ENCODE measurements at regions not wholly inside any gene's neighbourhood (a gene's known extent, or its start where the extent isn't known, plus 50 kb on each side); places are given as distances from the start of the nearest gene placed in this dataset.
"Not testable (repeated sequence)": the region's sequence is repeated elsewhere in the genome, so short reads cannot be mapped to it uniquely, and the experiment has no call there.

DNA sequence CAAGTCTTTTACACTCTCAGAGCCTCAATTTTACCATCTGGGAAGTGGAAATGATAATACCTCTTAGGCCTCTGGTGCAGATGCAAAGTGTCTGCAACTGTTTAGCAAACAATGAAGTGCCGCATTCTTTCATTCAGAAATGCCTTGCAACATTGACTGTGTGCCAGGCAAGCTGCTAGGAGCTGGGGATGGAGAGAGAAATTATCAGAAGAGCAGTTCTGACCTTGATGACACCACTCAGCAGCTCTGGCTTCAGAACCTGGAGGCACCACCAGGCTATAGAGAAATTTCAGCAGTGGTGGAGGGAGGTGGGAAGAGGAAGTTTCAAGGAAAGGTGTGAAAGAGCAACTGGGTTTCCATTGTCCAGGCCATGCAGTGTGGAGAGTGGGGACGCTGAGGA lies 78.1 kb upstream of the HABP2 start:
- peak; percentile 72 for DNase-seq

DNA sequence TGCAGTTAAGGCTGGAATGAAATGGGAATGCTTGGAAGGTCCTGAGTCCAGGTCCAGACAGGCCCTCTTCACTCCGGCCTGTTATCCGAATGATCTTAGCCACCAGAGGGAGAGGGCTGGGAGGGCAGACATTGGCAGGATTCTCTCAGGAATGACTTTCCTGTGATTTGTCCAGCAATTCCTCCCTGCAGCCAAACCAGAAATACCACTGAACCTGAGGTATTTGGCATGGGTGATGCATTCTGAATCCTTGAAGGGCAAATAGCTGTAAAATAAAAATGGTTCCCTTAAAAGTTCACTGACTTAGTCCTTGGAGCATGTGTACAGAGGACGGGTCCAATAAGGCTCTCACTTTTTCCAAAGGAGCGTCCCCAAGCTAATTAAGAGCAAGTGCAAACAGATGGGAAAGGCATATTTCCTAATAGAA lies 77.5 kb upstream of the HABP2 start:
- DNase-seq: peak; percentile 95

DNA sequence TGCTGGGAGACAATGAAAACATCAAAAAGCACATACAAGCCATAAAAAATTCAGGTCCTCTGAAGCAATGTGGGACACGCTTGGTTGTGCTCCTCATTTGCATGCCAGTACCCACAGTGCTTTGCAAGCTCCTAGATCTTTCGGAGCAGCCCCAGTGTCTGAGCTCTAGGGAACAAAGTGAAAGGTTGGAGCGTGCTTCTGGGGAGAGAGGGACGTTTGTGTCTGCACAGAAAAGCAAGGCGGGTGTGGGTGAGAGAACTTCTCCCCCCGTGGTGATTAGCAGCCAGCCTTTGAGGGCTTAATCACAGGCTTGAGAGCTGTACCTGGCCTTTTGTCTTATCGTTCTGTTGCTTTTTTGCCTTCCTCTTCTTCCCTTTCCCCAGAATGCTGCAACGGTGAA lies 76.7 kb upstream of the HABP2 start:
- DNase-seq: peak; percentile 17

DNA sequence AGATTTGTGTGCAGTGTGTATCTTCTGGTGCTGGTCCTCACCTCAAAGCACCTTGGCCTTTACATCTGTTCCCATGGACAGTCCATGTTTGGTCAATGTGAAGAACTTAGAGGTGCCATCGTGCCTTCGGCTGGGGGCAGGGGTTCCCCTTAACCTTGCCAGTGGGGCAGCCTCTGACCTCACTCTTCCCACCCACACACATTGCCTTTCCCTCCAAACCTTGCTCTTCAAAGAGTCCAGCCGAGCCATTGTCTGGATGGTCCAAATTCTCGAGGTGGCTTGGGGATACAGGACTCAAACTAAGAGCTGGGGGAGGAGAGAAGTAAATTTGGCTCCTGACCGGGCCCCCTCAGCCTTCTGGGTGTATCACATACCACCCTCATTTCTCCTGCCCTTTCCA lies 76.2 kb upstream of the HABP2 start:
- DNase-seq: no peak

DNA sequence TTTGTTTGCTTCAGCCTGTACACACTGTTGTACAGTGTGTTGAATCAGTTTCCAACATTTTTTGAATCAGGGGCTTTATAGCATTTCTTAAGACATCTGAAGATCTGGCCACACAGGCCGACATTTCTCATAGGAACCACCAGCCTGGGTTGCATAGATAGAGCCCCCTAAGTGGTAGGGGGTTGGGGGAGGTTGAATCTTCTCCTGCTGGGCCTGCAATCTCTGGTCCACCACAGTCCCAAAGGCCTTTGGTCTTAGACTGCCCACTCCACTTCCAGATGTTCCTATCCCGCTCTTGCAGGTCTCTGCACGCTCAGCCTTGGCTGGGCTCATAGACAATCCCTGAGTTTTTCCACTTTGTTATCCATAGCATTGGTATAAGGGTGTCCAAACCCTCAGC lies 75.4 kb upstream of the HABP2 start:
- DNase-seq: no peak

DNA sequence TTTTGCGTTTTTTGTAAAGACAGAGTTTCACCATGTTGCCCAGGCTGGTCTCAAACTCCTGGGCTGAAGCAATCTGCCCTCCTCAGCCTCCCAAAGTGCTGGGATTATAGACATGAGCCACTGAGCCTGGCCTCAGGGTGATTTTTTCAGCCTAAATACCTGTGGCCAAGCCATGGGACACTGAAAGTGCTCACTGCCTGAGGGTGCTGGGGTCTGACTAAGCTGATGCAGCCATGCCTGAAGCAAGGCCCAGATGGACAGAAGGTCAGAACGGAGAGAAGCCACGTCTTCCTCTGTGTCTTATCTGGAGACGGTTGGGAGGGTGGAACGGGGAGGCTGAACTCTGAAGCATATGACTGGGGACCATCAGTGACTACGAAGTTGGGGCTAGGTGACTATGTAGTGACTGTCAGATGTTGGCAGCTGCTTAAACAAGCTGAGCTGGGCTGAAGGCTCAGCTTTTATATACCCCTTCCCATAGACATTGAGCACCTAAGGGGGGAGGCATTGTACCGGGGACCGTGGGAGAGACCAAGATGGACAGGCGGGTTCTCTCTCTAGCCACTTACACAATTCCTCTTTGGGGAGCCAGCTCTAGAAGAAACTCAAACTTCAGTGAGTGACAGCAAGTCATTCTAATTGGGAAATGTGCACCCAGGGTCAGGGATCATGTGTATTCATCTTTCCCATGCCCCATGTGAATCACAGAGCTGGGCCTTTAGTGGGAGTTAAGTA lies 73.3 kb upstream of the HABP2 start:
- DNase-seq: no peak

DNA sequence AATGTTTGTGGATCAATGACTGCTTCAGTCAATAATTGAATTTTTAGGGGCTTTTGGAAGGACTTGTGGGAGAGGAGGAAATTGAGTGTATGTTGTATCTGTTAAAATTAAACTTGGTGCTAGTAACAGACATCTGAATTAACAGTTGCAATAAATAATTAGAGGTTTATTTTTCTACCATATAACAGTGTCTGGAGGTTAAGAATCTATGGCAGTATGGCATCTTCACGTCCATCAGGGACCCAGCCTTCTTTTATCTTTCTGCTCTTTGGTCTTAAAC lies 72.8 kb upstream of the HABP2 start:
- no peak for DNase-seq

DNA sequence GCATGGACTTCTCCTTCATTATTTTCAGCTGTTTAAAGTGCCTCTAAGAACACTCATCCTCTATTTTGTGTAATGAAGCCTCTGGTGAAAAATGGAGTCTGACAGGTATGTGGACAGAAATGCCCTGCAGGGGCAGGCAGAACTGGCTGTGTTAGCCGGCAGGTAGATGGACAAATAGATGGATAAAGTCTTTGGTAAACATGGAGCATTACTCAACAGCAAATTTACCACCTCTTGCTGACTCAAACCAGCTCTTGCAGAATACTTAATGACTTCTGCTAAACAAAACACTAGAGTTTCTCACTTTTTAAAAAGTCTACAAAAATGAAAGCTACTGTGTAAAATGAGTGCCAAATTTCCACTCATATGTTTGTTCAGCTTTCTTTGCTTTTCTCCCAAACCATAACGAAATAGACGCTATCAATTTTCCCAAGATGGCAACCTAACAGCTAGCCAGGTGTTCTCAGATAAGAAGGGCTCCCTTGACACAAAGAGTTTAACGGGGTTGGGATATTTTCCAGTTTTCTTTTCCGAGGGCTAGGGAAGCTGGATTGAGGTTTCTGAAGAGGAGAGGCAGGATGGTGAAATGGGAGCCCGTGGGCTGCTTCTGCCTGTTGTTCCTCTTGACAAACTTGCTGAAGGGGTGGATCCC lies 71.9 kb upstream of the HABP2 start:
- DNase-seq: no peak

DNA sequence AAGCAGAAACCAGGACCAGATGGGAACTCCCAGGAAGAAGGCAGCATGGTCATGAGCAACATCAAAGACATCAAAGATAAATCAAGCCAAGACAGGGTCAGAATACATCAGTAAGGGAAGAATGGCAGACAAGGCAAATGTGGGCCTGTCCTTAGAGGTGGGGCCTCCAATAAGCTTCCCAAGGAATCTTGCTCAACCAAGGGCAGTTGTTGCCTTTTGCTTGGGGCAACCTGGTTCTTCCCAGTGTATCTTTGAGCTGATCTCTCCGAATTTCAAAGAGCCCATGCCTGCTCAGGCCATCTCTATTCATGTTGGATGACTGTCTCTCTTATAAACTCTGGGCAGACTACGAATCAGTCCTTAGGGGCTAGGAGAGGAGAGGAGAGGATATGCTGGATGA lies 68.4 kb upstream of the HABP2 start:
- DNase-seq: no peak

DNA sequence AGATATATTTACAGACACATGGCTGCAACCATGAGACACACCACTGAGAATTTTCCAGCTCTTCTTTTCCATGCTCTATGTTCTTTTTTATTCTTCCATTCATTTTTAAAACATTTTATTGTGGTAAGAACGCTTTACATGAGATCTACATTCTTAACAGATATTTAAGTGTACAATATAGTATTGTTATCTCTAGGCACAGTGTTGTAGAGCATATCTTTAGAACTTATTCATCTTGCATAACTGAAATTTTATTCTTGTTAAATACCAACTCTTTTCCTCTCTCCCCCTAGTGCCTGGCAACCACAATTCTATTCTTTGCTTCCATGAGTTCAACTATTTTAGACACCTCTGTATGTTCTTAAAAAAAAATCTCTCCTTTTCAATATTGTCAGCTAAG lies 67.1 kb upstream of the HABP2 start:
- DNase-seq: peak; percentile 33

DNA sequence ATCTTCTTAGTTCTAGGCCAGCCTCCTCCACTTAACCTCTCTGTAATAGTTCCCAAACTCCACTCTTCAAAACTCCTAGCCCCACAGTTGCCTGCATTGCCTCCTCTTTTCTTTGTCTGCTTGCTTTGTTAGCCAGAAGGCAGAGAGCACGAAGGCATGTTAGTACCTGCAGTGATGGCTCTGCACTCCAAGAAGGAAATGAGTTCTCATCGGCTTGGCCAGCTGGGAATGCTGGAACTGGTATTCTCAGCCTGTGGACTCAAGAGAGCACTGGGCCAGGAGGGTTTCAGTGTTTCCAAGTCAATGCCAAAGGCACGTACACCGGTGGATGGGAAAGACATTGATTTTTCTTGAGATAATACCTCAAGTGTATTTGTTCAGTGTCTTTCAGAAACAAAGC lies 66.3 kb upstream of the HABP2 start:
- DNase-seq: no peak

DNA sequence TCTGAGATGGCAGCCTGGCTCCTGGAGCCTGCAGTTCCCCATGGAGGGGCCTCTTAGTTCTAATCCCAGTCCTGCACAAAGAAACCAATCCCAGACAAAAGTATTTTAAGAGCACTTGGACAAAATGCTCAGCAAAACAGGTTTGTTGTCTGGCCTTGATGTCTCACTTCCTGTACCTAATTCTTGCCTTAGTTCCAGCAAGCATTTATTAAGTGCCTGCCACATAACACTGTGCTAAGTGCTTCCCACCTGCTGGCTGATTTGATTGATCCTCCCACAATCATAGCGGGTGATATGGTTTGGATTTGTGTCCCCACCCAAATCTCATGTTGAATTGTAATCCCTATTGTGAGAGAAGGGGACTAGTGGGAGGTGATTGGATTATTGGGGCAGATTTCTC lies 65.7 kb upstream of the HABP2 start:
- DNase-seq: no peak

DNA sequence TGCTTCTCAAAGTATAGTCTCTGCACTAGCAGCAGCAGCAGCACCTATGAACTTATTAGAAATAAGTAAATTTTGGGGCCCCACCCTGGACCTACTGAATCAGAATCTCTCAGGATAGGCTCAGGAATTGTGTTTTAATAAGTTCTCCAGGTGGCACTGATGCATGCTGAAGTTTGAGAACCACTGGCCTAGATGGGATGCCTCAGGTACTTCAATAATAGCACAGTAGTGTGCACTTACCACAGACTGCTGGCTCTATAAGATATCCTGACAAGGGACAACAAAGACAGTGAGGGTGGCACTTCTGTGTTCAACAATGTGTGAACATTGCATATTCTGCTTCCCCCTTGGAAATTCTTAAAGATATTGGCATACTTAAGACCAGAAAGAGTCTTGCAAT lies 64.7 kb upstream of the HABP2 start:
- no peak for DNase-seq

DNA sequence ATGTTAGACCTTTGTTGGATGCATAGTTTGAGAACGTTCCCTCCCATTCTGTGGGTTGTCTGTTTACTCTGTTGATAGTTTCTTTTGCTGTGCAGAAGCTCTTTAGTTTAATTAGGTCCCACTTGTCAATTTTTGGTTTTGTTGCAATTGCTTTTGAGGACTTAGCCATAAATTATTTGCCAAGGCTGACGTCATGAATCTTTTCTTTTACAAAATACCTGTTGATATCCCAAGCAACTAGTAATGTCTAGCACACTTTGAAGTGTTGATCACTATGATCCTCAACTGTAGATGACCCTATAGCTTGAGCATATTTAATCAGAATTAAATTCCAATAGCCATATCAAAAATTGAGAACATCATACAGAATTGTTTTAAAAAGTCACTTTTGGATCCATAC lies 63.3 kb upstream of the HABP2 start:
- not testable (repeated sequence) for DNase-seq

DNA sequence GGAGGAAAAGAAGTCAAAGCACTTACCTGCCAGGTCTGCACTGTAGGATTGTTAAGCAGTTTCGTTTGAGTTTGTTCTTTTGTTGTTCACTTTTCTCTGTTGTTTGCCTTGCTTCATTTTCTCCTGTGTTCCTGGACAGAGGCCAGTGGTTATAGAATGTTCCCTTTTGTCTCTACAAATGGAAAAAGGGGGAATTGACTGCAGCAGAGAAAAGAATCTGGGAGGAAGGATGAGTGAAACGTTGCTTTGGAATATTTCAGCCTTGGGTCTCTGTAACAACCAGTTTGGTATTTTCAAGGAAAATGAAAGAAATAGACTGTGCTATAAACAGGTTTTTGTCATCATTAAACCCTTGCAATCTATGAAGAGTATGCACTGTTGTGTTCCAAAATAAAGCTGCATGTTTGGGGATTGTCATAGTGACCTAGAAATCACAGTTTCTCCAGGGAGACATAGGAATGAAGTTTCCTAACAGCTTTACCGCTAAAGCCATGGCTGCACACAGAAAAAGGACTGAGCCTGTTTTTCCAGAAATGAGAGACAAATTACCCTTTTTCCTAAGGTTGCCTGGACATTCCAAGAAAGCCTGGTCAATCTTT lies 60.8 kb upstream of the HABP2 start:
- DNase-seq: peak; percentile 67

DNA sequence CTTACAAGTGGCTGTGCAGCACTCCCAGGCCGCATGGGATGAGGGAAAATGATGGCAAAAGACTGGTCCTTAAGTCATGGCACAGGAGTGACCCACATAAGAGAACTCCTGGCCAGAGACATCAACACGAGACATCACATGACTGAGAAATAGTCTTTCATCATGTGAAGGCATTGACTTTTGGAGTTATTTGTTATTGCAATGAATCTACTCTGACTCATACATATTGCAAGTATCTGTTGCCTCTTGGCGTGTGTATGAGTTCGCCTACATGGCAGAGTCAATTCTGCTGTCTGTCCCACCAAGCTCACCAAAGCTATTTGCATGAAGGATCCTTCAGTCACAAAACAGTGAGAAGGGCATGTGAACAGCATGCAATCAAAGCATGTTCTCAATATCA lies 59.7 kb upstream of the HABP2 start:
- DNase-seq: peak; percentile 68

DNA sequence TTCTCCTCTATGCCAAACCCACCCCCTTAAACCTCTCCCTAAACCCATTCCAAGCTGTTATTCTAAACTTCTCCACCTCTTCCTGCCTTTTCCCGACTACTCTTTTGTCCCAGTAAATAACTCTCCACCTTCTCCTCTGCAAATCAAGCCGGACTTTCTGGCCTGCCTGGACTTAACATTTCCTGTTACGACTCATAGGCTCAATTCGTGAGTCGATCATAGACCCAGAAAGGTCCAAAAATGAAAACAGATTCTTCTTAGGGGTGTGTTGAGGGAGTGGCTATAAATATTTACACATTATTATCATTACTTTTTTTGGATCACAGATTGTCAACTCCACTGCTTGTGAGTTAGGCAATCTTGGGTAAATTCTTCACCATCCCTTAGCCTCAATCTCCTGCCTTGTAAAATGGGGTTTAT lies 59.0 kb upstream of the HABP2 start:
- peak; percentile 79 for DNase-seq

DNA sequence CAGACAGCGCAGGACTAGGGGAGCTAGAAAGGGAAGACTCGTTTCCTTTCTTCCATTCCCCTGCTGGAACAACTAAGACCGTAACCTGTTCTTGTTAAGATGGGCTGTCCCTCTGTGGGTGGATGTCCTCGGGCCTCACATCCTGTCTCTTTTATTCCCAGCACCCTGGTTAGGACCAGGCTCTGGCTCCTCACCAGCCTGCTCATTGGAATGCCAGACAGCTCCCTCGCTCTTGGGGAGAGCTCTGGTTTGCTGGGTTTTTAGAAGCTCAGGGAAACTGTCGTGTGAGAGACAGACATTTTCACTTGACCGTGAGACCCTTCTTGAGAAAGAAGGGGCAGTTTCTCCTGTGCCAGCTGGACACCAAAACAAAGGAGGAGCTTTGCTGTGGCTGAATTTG lies 58.1 kb upstream of the HABP2 start:
- no peak for DNase-seq

DNA sequence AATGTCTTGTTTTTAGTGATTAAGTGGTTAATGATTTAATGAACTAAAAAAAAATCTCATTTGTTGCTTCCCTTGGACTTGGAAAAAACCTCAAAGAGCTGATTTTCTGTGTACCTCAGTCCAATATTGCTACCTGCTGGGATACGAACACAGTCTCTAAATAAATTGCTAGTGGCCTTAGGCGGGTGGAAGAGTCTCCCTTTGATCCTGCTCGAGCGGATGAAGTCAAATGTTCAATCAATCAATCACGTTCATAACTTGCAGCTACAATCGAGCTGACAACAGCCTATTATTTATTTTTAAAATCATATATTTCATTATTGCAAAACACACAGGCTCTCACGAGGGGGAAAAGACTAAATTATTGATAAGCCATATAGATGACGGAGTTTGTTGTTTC lies 57.3 kb upstream of the HABP2 start:
- no peak for DNase-seq

DNA sequence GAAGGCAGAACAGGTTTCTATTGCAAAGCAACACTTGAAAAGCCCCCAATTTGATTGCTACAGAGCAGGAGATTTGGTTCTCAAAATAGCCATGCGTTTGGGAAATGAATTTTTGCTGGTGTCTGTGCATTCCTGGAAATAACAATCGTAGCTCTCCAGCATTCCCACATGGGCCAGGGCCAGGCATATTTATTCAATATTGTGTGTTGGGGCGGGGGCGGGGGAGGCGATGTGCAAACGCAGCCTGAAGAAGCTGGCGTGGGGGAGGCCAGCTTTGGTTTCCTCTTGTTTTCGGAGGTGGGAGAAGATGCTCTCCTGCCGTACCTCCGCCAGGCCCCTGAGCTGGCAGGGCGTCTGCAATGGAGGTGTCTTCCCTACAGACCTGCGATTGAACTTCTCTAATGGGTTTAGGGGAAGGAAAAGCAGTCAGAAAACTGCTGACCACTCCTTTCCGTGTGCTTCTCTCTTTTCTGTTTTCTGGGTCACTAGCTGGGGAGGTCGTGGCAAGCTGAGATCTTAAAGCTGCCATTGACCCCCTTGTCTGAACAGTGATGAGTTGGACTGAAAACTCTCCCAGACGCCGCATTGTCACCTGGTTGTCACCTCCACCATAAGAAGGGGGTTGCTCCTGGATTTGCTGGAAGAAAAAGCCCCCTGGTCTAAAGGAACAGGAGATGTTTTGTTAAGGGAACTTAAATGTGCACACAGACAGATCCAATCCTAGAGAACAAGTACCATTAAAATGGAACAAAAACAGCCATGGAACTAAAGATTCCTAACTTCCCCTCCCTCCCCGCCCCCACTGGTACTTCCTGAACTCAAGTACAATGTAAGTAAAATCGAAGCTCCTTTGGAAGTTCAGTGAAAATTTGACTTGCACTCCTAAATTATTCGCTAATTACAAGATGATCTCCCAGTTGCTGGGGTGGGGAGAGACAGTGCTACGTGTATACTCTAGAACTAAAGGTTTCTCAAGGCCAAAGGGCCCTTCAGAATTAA lies 56.4 kb upstream of the HABP2 start:
- DNase-seq: peak; percentile 77

DNA sequence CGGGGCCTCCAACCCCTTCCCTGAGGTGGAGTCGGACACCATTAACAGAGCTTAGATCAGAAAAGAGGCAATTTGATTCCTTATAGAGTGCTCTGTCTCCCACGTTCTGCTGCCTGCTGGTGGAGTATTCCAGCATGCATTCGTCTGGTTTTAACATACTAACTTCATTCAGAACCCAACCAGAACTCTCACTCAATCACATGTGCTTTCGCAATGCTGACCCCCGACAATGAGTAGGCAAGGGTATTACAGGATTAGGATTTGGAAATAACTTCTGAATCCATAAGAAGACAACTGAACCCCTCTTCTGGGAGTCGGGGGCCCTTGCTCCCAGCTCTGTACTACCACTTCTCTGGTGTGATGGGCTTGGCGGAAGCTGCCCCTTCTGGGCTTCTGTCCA lies 55.7 kb upstream of the HABP2 start:
- no peak for DNase-seq

DNA sequence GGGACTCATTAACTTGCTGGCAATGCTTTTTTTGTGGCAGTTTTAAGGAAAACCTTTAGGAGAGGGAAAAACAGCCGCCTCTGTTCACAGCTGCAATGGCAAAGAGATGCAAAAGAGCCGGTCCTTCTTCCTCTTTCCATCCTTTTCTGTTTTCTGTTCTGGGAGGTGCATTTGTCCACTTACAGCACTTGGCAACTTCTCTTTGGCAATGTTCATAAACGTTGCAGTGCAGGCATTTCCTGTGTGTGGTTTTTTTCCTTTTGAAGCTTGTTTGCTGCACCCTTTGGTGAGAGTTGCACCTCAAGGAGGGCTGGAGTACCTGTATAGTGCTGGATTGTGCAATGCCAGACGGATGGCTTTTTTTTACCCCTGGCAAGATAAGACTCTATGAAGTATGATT lies 53.9 kb upstream of the HABP2 start:
- peak; percentile 42 for DNase-seq

DNA sequence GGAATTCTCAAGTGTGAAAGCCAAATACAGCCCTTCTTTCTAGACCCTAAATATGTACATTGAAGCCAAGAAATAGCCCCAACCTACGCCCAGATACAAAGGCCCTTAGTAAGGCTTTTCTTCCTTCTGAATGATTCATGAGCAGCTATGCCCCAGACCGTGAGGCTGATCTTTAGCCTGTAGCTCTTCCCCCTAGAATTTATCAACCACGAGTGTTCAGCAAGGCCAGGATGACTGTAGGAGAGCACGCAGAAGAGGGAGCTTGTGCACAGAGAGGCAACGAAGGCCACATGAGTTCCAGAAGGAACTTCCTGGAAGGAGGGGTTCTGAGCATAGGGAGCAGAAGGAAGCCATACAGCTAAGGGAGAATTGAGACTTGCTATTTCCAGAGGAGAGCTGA lies 53.0 kb upstream of the HABP2 start:
- DNase-seq: no peak

DNA sequence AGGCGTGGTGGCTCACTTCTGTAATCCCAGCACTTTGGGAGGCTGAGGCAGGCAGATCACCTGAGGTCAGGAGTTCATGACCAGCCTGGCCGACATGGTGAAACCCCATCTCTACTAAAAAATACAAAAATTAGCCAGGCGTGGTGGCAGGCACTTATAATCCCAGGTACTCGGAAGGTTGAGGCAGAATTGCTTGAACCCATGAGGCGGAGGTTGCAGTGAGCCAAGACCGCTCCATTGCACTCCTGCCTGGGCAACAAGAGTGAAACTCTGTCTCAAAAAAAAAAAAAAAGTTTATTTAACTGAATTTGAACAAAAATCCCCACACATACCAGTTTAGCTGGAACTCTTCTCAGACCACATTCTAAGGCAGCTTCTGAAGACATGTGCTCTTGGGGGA lies 51.8 kb upstream of the HABP2 start:
- DNase-seq: not testable (repeated sequence)

Measured in fibroblast of skin of right quadriceps (primary cell).